ENCODE measurements at regions not wholly inside any gene's neighbourhood (a gene's known extent, or its start where the extent isn't known, plus 50 kb on each side); places are given as distances from the start of the nearest gene placed in this dataset.

- TF ChIP-seq CTCF (IDR thresholded peaks at IDR 0.05; ENCODE audit: low read depth, low read length, missing input control) = no peak
- TF ChIP-seq RAD21 (IDR thresholded peaks at IDR 0.05) = no peak
- no peak for TF ChIP-seq GABPA (IDR thresholded peaks at IDR 0.05 in 1 of 2, conservative IDR thresholded peaks at IDR 0.05 in 1 of 2)
- no peak for TF ChIP-seq ATF3 (IDR thresholded peaks at IDR 0.05)
- TF ChIP-seq NR2F2 (IDR thresholded peaks at IDR 0.05) = no peak
These were observed 212.3 kb downstream of the MATN1 start for GRCh38 chr1:30511106-30511505.
